ENCODE measurements at regions not wholly inside any gene's neighbourhood (a gene's known extent, or its start where the extent isn't known, plus 50 kb on each side); places are given as distances from the start of the nearest gene placed in this dataset.

GRCh38 chr15:95655089-95655607, 675.4 kb upstream of the NR2F2 start:
- DNase-seq (ENCODE audit: low read depth), result no peak
- in situ Hi-C loops (cut with HindIII; ENCODE audit: low pct_unique_long_range_greater_than_20kb, low sequenced_read_pairs), result no loop called here

DNA sequence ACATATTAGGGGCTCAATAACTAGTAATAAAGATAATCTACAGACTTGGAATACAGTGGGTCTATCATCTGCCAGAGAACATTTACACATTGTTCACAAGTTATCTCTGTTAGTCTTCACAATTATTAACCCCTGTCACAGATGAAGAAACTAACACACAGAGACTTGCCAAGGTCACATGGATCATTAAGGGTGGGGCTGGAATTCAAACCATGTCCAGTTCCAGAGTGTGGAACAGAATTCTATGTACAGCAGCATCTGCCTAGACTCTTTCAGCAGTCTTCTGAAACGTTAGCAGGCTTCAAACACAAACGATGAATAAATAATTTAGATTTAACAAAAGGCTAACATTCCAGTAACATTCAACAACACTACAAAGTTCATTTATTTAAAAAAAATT, 673.9 kb upstream of the NR2F2 start:
- in situ Hi-C loops (cut with HindIII; ENCODE audit: low pct_unique_long_range_greater_than_20kb, low sequenced_read_pairs), result no loop called here
- DNase-seq (ENCODE audit: low read depth), result peak; percentile 15

GRCh38 chr15:95658799-95659198, 671.7 kb upstream of the NR2F2 start:
- in situ Hi-C loops (cut with HindIII; ENCODE audit: low pct_unique_long_range_greater_than_20kb, low sequenced_read_pairs), result no loop called here
- DNase-seq (ENCODE audit: low read depth), result no peak

GRCh38 chr15:95659656-95660055, 670.8 kb upstream of the NR2F2 start:
- no peak for DNase-seq (ENCODE audit: low read depth)
- in situ Hi-C loops (cut with HindIII; ENCODE audit: low pct_unique_long_range_greater_than_20kb, low sequenced_read_pairs), result no loop called here

DNA sequence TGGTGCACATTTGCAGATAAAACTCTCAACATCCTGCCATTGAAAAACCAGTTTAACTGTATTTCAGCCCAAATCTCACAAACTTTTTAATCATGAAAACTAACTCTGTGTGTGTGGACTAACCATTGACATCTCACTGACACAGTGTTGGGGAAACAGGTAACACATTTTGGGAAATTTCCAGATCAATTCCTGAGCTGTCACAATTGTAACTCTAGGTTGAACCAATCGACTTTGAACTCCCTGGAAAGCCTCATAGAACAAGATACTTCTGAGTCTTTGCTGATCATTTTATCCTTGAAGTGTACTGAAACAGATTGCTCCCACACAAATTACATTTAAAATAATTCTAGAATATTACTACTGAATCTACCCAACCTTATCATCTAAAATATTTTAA, 667.9 kb upstream of the NR2F2 start:
- DNase-seq (ENCODE audit: low read depth), result no peak
- in situ Hi-C loops (cut with HindIII; ENCODE audit: low pct_unique_long_range_greater_than_20kb, low sequenced_read_pairs), result no loop called here

DNA sequence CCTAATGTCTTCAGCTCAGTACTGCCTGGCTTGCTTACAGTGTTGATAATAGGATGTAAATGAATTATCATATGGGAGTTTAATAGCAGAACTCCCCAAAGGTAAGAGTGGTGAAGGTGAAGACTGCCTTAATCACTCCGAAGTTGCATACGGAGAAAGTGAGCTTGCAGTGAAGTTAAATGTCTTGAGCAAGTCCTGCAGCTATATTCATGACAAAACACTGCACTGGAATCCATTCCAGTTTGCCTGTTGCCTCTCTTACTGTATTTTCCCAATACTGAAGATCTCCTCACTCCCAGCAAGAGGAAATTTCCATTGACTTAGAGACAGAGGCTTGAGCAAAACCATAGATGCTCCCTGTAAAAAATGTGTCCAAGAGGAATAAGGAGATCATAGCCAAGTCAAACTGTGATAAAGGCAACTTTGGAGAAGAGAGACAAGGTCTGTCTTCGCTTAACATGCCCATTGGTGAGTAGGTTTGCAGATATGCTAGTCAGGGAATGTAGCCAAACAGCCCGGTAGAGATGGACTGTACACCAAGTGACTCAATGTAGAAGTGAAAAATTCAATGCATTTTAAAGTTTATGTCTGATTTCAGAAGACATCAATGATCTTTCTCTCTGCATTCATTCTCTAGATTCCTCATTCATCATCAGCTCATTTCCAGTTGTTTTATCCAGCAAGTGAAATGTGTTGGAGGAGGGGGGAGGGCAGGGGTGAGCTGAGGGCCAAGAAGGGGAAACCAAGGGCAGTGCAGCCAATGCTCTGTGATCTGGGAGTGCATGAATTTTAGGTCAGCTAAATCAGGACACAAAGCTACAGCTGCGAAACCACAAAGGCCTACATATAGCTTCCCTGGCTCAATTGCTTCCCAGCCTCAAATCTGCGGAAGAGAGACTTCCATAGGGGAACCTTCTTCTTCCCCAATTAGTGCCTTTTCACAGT, 667.1 kb upstream of the NR2F2 start:
- DNase-seq (ENCODE audit: low read depth), result no peak
- in situ Hi-C loops (cut with HindIII; ENCODE audit: low pct_unique_long_range_greater_than_20kb, low sequenced_read_pairs), result no loop called here

GRCh38 chr15:95664450-95664849, 666.0 kb upstream of the NR2F2 start:
- in situ Hi-C loops (cut with HindIII; ENCODE audit: low pct_unique_long_range_greater_than_20kb, low sequenced_read_pairs), result no loop called here
- DNase-seq (ENCODE audit: low read depth), result no peak

DNA sequence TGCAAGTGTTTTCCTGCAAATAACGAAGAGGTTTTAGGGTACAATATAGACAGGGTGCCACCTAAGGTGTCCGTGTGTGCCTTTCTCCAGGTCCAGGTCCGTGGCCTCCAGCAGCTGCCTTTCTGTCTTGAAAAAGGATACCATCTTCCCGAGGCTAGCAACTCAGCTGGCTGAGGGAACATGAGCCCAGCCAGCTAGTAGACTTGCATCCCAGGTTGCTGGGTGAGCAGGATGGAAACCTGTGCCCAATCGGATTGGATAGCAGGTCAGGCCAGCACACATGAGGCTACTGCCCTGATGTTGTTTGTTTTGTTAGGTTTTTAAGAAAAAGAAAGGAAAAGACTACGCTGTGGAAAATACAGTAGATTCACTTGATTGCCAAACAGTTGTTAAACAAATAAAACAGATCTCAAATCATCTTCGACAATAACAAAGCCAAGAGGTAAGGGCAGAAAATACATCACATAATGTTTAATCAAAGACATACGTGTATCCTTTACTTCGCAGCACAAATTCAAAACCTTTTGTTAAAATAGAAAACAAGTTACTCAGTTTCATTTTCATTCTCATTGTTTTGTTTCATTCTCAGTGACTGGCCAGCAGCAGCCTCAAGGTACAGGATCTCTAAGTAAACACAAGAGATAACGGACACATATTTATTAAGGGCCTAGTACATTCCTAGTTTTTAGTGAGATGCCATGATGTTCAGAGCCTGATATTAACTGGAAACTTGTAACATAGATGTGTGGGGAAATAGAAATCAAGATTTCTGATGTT, 661.2 kb upstream of the NR2F2 start:
- in situ Hi-C loops (cut with HindIII; ENCODE audit: low pct_unique_long_range_greater_than_20kb, low sequenced_read_pairs), result no loop called here
- no peak for DNase-seq (ENCODE audit: low read depth)

DNA sequence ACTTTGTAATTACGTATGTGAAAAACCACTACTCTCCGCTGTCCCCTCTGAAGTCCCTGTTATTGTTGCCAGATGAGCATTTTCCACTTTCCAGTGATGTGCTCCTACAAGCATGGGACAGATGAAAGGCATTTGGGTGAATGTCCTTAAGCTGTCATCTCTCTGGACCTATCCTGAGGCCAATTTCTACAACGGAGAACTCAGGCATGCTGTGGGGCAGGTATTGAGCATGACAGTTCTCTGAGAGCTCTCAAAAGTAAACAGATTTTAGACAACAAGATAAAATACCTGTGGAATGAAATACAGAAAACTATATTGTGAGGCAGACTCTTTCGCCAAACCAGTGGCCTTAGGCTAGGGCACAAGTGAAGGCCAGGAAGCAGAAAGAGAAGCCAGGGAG, 656.5 kb upstream of the NR2F2 start:
- in situ Hi-C loops (cut with HindIII; ENCODE audit: low pct_unique_long_range_greater_than_20kb, low sequenced_read_pairs), result no loop called here

DNA sequence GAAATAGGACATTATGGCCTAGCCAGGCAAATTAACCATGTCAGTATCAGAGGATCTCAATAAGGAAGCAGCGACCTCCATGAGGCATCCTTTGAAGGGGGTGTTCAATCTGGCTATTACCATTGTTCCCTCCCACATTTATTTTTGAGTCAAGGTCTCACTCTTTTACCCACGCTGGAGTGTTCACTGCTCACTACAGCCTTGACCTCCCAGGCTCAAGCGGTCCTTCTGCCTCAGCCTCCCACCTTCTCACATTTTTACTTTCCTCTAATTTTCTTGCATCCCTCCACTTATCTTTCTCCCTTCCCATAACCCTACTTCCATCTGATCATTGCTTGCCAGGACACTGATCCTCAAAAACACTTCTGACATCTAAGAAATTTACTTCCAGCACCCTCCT, 654.0 kb upstream of the NR2F2 start:
- no peak for DNase-seq (ENCODE audit: low read depth)
- in situ Hi-C loops (cut with HindIII; ENCODE audit: low pct_unique_long_range_greater_than_20kb, low sequenced_read_pairs), result no loop called here

More for the DNA sequence above, 656.5 kb upstream of the NR2F2 start:
- DNase-seq (ENCODE audit: low read depth), result no peak

GRCh38 chr15:95679847-95680582, 650.5 kb upstream of the NR2F2 start:
- no peak for DNase-seq (ENCODE audit: low read depth)
- in situ Hi-C loops (cut with HindIII; ENCODE audit: low pct_unique_long_range_greater_than_20kb, low sequenced_read_pairs), result no loop called here

DNA sequence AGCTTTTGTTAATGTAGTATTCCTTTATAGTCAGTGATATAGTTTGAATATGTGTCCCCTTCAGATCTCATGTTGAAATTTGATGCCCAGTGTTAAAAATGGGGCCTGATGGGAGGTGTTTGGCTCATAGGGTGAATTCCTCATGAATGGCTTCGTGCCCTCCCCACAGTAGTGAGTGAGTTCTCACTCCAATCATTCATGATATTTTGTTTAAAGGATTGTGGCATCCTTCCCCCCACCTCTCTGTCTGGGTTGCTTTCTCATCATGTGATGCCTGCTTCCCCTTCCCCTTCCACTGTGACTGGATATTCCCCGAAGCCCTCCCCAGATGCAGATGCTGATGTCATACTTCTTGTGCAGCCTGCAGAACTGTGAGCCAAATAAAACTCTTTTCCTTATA, 649.8 kb upstream of the NR2F2 start:
- in situ Hi-C loops (cut with HindIII; ENCODE audit: low pct_unique_long_range_greater_than_20kb, low sequenced_read_pairs), result no loop called here
- no peak for DNase-seq (ENCODE audit: low read depth)

DNA sequence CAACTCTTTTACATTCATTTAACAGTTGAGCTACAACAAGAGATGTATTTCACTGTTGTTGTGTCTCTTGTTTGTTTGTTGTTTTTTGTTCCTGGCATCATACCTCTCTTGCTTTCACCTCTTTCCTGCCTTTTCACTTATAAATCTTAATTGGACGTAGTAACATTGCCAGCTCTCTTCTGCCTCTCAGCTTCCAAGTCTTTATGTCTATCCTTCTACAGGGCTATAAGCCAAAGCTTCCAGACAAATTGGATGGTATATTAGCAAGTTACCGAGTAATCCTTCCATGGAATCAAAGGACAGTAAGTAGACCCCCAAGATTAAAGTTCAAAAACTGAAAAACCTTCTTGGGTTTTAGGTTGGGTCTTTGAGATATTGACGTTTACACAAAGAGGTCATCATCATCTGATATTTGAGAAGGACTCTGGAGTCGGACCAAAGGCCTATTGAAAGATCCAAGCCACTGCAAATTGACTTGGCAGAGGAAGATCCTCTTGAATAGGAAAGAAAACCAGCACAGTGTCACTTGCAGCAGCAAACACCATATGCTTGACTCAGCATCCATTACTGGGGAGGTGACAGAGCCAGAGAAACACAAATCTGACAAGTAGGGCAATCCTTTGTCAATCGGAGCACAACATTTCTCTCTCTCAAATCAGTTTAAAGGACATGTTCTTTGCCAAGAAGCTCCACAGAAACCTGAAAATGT, 648.5 kb upstream of the NR2F2 start:
- in situ Hi-C loops (cut with HindIII; ENCODE audit: low pct_unique_long_range_greater_than_20kb, low sequenced_read_pairs), result no loop called here

GRCh38 chr15:95684126-95684525, 646.4 kb upstream of the NR2F2 start:
- DNase-seq (ENCODE audit: low read depth), result no peak

More for the DNA sequence above, 648.5 kb upstream of the NR2F2 start:
- DNase-seq (ENCODE audit: low read depth), result no peak

GRCh38 chr15:95684693-95685115, 645.8 kb upstream of the NR2F2 start:
- in situ Hi-C loops (cut with HindIII; ENCODE audit: low pct_unique_long_range_greater_than_20kb, low sequenced_read_pairs), result no loop called here
- DNase-seq (ENCODE audit: low read depth), result peak; percentile 71

More at GRCh38 chr15:95684126-95684525, 646.4 kb upstream of the NR2F2 start:
- in situ Hi-C loops (cut with HindIII; ENCODE audit: low pct_unique_long_range_greater_than_20kb, low sequenced_read_pairs), result no loop called here

DNA sequence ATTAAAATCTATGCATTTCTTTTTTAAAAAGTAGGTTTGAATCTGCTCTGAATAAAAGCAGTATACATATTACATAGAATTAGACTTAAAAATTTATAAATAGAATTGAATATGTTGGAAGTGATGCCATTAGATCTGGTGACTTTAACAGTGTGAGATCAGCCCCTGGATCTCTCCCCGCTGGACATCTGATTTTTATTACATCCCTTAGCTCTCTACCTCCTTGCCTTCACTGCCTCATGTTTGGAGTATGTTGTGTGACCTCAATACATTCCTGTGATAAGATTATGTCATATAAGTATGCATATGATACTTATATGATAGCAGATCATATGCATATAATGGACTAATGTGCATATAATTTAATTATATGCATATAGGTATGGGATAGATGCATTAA, 643.4 kb upstream of the NR2F2 start:
- no peak for DNase-seq (ENCODE audit: low read depth)
- in situ Hi-C loops (cut with HindIII; ENCODE audit: low pct_unique_long_range_greater_than_20kb, low sequenced_read_pairs), result no loop called here

- in situ Hi-C loops (cut with HindIII; ENCODE audit: low pct_unique_long_range_greater_than_20kb, low sequenced_read_pairs), result no loop called here
- no peak for DNase-seq (ENCODE audit: low read depth)
Measured at GRCh38 chr15:95687686-95688085, 642.8 kb upstream of the NR2F2 start.

All from Caki2 (cell line).